H1 (cell line): ENCODE measurements at regions not wholly inside any gene's neighbourhood (a gene's known extent, or its start where the extent isn't known, plus 50 kb on each side); places are given as distances from the start of the nearest gene placed in this dataset.

Source experiments
- CTCF ChIA-PET: fragments of 300-600 bp; sonication (Branson Sonifier 250); formaldehyde crosslinking; loops from one replicate; lab custom pipeline; 2021; ENCODE audit not compliant: partially characterized antibody; lab: Charles Lee
- POLR2A ChIA-PET: fragments of 300-600 bp; sonication (Branson Sonifier 250); formaldehyde crosslinking; loops from one replicate; lab custom pipeline; 2021; ENCODE audit warnings: inconsistent platforms; ENCODE audit not compliant: partially characterized antibody; lab: Charles Lee
- DNase-seq, 2 experiments: peaks; one replicate each; pipeline versions ENCODE4 v3.0.0 to v3.0.0-alpha.2; 2010 to 2022; ENCODE audit warnings: low spot score in 2 of 2, low read depth in 1 of 2, mixed read lengths in 1 of 2
- FAIRE-seq: peaks from 2 replicates; lab custom pipeline; 2011; peaks lifted over from hg19 to GRCh38; lab: Jason Lieb, UNC
- H2AFZ ChIP-seq: 2 replicates; pipeline ENCODE4 v1.8.1; 2012; ENCODE audit warnings: low read length, inconsistent platforms
- H2AK5ac ChIP-seq: 2 replicates; pipeline ENCODE4 v1.6.1; 2013; ENCODE audit warnings: low read depth, low read length
- H2BK120ac ChIP-seq: replicated peaks from 2 replicates; pipeline ENCODE3; 2013; ENCODE audit warnings: low read depth, low read length, inconsistent platforms
- H2BK12ac ChIP-seq: 2 replicates; pipeline ENCODE4 v1.6.1; 2013; ENCODE audit warnings: low read depth, low read length
- H2BK15ac ChIP-seq: 2 replicates; pipeline ENCODE4 v1.6.1; 2013; ENCODE audit warnings: low read length
- H2BK20ac ChIP-seq: 2 replicates; pipeline ENCODE4 v1.6.1; 2013; ENCODE audit warnings: low read length
- H2BK5ac ChIP-seq: 2 replicates; pipeline ENCODE4 v1.6.1; 2013; ENCODE audit warnings: low read depth, low read length
- H3K14ac ChIP-seq: 2 replicates; pipeline ENCODE4 v1.6.1; 2013; ENCODE audit warnings: inconsistent platforms; ENCODE audit not compliant: insufficient read length
- H3K18ac ChIP-seq: 2 replicates; pipeline ENCODE4 v1.6.1; 2013; ENCODE audit warnings: low read length; ENCODE audit errors: extremely low read depth
- H3K23ac ChIP-seq: 2 replicates; pipeline ENCODE4 v1.6.1; 2013; ENCODE audit warnings: inconsistent platforms; ENCODE audit not compliant: insufficient read length
- H3K23me2 ChIP-seq: 2 replicates; pipeline ENCODE4 v1.6.1; 2013; ENCODE audit warnings: low read depth, low read length
- H3K27ac ChIP-seq: 2 replicates; pipeline ENCODE4 v1.6.1; 2011; ENCODE audit warnings: low read depth, low read length, inconsistent platforms
- H3K27me3 ChIP-seq, 4 experiments: replicated peaks in 1 of 4; 1 replicate in 1 of 4; 2 replicates in 3 of 4; pipeline versions ENCODE4 v1.6.1 to v1.8.1; 2011 to 2013; ENCODE audit warnings: low read length in 3 of 4, mild to moderate bottlenecking in 3 of 4, inconsistent platforms in 2 of 4, mixed read lengths in 2 of 4, moderate library complexity in 1 of 4; ENCODE audit not compliant: control insufficient read depth in 3 of 4, insufficient read depth in 3 of 4; ENCODE audit errors: extremely low read depth in 1 of 4
- H3K36me3 ChIP-seq, 4 experiments: 2 replicates each; pipeline versions ENCODE4 v1.6.1 to v1.8.1; 2011 to 2013; ENCODE audit warnings: mild to moderate bottlenecking in 4 of 4, low read length in 3 of 4, moderate library complexity in 2 of 4, control low read depth in 1 of 4, inconsistent platforms in 1 of 4; ENCODE audit not compliant: insufficient read depth in 4 of 4, control insufficient read depth in 2 of 4
- H3K4ac ChIP-seq: replicated peaks from 2 replicates; pipeline ENCODE3; 2013; ENCODE audit warnings: low read length, low read depth, mixed read lengths, inconsistent platforms; ENCODE audit not compliant: insufficient read length
- H3K4me1 ChIP-seq, 4 experiments: replicated peaks in 1 of 4; 1 replicate in 1 of 4; 2 replicates in 3 of 4; pipeline versions ENCODE4 v1.6.1 to v1.8.1; 2011 to 2013; ENCODE audit warnings: low read length in 3 of 4, inconsistent platforms in 2 of 4, mixed read lengths in 1 of 4; ENCODE audit not compliant: insufficient read depth in 4 of 4, control insufficient read depth in 3 of 4
- H3K4me2 ChIP-seq, 2 experiments: 2 replicates each; pipeline versions ENCODE4 v1.6.1 to v1.8.1; 2011 to 2013; ENCODE audit warnings: low read depth in 2 of 2, low read length in 2 of 2, control low read depth in 1 of 2, inconsistent platforms in 1 of 2, mild to moderate bottlenecking in 1 of 2; ENCODE audit not compliant: insufficient read depth in 1 of 2
- H3K4me3 ChIP-seq, 4 experiments: fragments of 200-600, 300-600 bp in 1 of 4; sonication (generic), shearing (Covaris generic), sonication (Bioruptor Twin) in 1 of 4; 2 replicates each; pipeline versions ENCODE4 v1.5.1 to v1.8.1; 2011 to 2016; ENCODE audit warnings: low read length in 4 of 4, low read depth in 3 of 4, control low read depth in 2 of 4, inconsistent platforms in 2 of 4, mild to moderate bottlenecking in 2 of 4, mixed read lengths in 1 of 4, moderate library complexity in 1 of 4; ENCODE audit not compliant: insufficient read depth in 2 of 4; ENCODE audit errors: extremely low read depth in 1 of 4
- H3K56ac ChIP-seq: replicated peaks from 2 replicates; pipeline ENCODE3; 2013; ENCODE audit warnings: low read depth, mild to moderate bottlenecking, mixed read lengths, low read length, inconsistent platforms; ENCODE audit not compliant: insufficient read length
- H3K79me1 ChIP-seq: 2 replicates; pipeline ENCODE4 v1.6.1; 2013; ENCODE audit warnings: low read depth, low read length, control low read depth
- H3K79me2 ChIP-seq, 2 experiments: 2 replicates each; pipeline versions ENCODE4 v1.6.1 to v1.8.1; 2012 to 2013; ENCODE audit warnings: low read length in 2 of 2, mild to moderate bottlenecking in 2 of 2, inconsistent platforms in 1 of 2; ENCODE audit not compliant: insufficient read depth in 2 of 2, control insufficient read depth in 1 of 2
- H3K9ac ChIP-seq, 4 experiments: replicated peaks in 1 of 4; 1 replicate in 1 of 4; 2 replicates in 3 of 4; pipeline versions ENCODE4 v1.6.1 to v1.8.1; 2011 to 2013; ENCODE audit warnings: low read depth in 3 of 4, low read length in 3 of 4, control low read depth in 2 of 4, mild to moderate bottlenecking in 2 of 4, moderate library complexity in 2 of 4, inconsistent platforms in 1 of 4; ENCODE audit errors: extremely low read depth in 1 of 4
- H3K9me3 ChIP-seq, 2 experiments: 2 replicates each; pipeline versions ENCODE4 v1.6.1 to v1.8.1; 2012 to 2013; ENCODE audit warnings: mild to moderate bottlenecking in 2 of 2, moderate library complexity in 2 of 2, control low read depth in 1 of 2, inconsistent platforms in 1 of 2, low read depth in 1 of 2, low read length in 1 of 2, mixed read lengths in 1 of 2; ENCODE audit not compliant: insufficient read depth in 2 of 2
- H4K20me1 ChIP-seq, 2 experiments: replicated peaks in 1 of 2; 2 replicates each; pipeline versions ENCODE3 to v1.8.1; 2011 to 2013; ENCODE audit warnings: inconsistent platforms in 2 of 2, low read length in 2 of 2, mild to moderate bottlenecking in 1 of 2; ENCODE audit not compliant: insufficient read depth in 2 of 2, control insufficient read depth in 1 of 2
- H4K5ac ChIP-seq: 2 replicates; pipeline ENCODE4 v1.6.1; 2013; ENCODE audit warnings: low read length, low read depth, mixed read lengths, inconsistent platforms; ENCODE audit not compliant: insufficient read length
- H4K8ac ChIP-seq: 2 replicates; pipeline ENCODE4 v1.8.0; 2013; ENCODE audit warnings: mild to moderate bottlenecking, moderate library complexity, low read length, inconsistent platforms; ENCODE audit not compliant: insufficient read depth; ENCODE audit errors: extremely low read depth
- H4K91ac ChIP-seq: replicated peaks from 2 replicates; pipeline ENCODE3; 2013; ENCODE audit warnings: low read length, mixed read lengths, inconsistent platforms; ENCODE audit not compliant: insufficient read length
- ATF3 ChIP-seq: IDR thresholded peaks from 2 replicates; pipeline ENCODE4 v1.6.1; 2011; ENCODE audit warnings: low read depth, mild to moderate bottlenecking, low read length; ENCODE audit not compliant: insufficient read depth
- BRCA1 ChIP-seq: IDR thresholded peaks from 2 replicates; pipeline ENCODE4 v1.6.1; 2012; ENCODE audit warnings: low read depth, low read length, improper control_type of control experiment
- CBX8 ChIP-seq: fragments of 300-800, 300-1000 bp; sonication (generic); IDR thresholded peaks from 2 replicates; pipeline ENCODE4 v1.7.1; 2016; ENCODE audit warnings: low read depth, low read length, borderline replicate concordance
- CREB1 ChIP-seq: IDR thresholded peaks from 2 replicates; pipeline ENCODE4 v1.6.1; 2012; ENCODE audit warnings: inconsistent platforms
- E2F6 ChIP-seq: IDR thresholded peaks from 2 replicates; pipeline ENCODE4 v1.6.1; 2012; ENCODE audit warnings: inconsistent platforms
- EP300 ChIP-seq, 2 experiments: IDR thresholded peaks; 1 replicate in 1 of 2; 2 replicates in 1 of 2; pipeline ENCODE4 v1.6.1; 2011 to 2012; ENCODE audit warnings: low read depth in 2 of 2, low read length in 2 of 2, mild to moderate bottlenecking in 2 of 2, borderline replicate concordance in 1 of 2, inconsistent platforms in 1 of 2, moderate library complexity in 1 of 2
- PHF8 ChIP-seq: fragments of 200-600 bp; sonication (generic); conservative IDR thresholded peaks from 2 replicates; pipeline ENCODE4 v1.7.1; 2012; ENCODE audit warnings: low read depth, mild to moderate bottlenecking, inconsistent platforms, low read length, moderate library complexity
- POU5F1 ChIP-seq: IDR thresholded peaks from 2 replicates; pipeline ENCODE4 v1.6.1; 2011; ENCODE audit warnings: low read depth, mild to moderate bottlenecking, low read length, moderate library complexity
- RNF2 ChIP-seq: fragments of 200-900, 300-1000 bp; sonication (generic); IDR thresholded peaks from 2 replicates; pipeline ENCODE4 v1.7.1; 2016; ENCODE audit warnings: borderline replicate concordance, low read depth, mild to moderate bottlenecking, antibody characterized with exemption, low read length; ENCODE audit not compliant: poor library complexity, severe bottlenecking; ENCODE audit errors: missing control alignments
- SIX5 ChIP-seq: IDR thresholded peaks from 2 replicates; pipeline ENCODE4 v1.6.1; 2011; ENCODE audit warnings: mild to moderate bottlenecking, low read depth, low read length
- SP1 ChIP-seq: IDR thresholded peaks from 2 replicates; pipeline ENCODE4 v1.6.1; 2011; ENCODE audit warnings: low read depth, low read length
- SRF ChIP-seq: IDR thresholded peaks from 2 replicates; pipeline ENCODE4 v1.6.1; 2011; ENCODE audit warnings: mild to moderate bottlenecking, low read depth, low read length, moderate library complexity
- TAF1 ChIP-seq: IDR thresholded peaks from 2 replicates; pipeline ENCODE4 v1.6.1; 2011; ENCODE audit warnings: mild to moderate bottlenecking, low read depth, low read length
- TEAD4 ChIP-seq: IDR thresholded peaks from 2 replicates; pipeline ENCODE4 v1.6.1; 2012; ENCODE audit warnings: low read depth, low read length, inconsistent platforms, mixed read lengths
- WGBS, 2 experiments: shearing (Covaris generic) in 1 of 2; methylation state at CpG; one replicate each; pipeline versions ENCODE4 v1.1.6 to v1.1.7; 2013 to 2015; ENCODE audit warnings: low lambda C conversion rate in 2 of 2, mixed read lengths in 2 of 2, inconsistent platforms in 1 of 2, low coverage in 1 of 2, missing lambda C conversion rate in 1 of 2; ENCODE audit not compliant: insufficient replicate concordance in 2 of 2, insufficient coverage in 1 of 2, insufficient read length in 1 of 2; ENCODE audit errors: extremely low coverage in 1 of 2, missing lambda C conversion rate in 1 of 2; 5-methylcytosine and 5-hydroxymethylcytosine counted together

GRCh38 chr1:98402860-98403259 is 258.7 kb upstream of the SNX7 start:
- H3K56ac ChIP-seq = no peak overlapping the region
- H3K18ac ChIP-seq = no peak overlapping the region
- POLR2A ChIA-PET = no interaction called here
- no peaks in the 10 kb centered on the region for H3K36me3 ChIP-seq
- H3K27me3 ChIP-seq = no peaks in the 10 kb centered on the region
- no peaks in the 10 kb centered on the region for H3K4me1 ChIP-seq
- no peaks in the 10 kb centered on the region for H3K79me1 ChIP-seq
- no peak overlapping the region for H3K23ac ChIP-seq
- no peak overlapping the region for H2BK120ac ChIP-seq
- no peaks in the 10 kb centered on the region for H3K79me2 ChIP-seq
- no peaks in the 10 kb centered on the region for H3K23me2 ChIP-seq
- CTCF ChIA-PET = no interaction called here
- no peak overlapping the region for H3K4me3 ChIP-seq
- H3K4ac ChIP-seq = no peak overlapping the region
- H2AFZ ChIP-seq = no peak overlapping the region
- no peak overlapping the region for H4K91ac ChIP-seq
- H2BK12ac ChIP-seq = no peak overlapping the region
- no peak overlapping the region for H3K9ac ChIP-seq
- no peaks in the 10 kb centered on the region for H4K20me1 ChIP-seq
- H3K14ac ChIP-seq = no peak overlapping the region
- FAIRE-seq = no peak
- no peak overlapping the region for H2AK5ac ChIP-seq
- no peak for DNase-seq
- TF ChIP-seq BRCA1 (no peak), SIX5 (no peak), POU5F1 (no peak), SRF (no peak), CBX8 (no peak), E2F6 (no peak), TAF1 (no peak), EP300 (IDR thresholded peaks at IDR 0.05; ENCODE audit: borderline replicate concordance in 1 of 2, low read depth in 2 of 2, low read length in 2 of 2) (no peak), RNF2 (no peak), CREB1 (no peak), SP1 (no peak), TEAD4 (no peak), ATF3 (no peak), PHF8 (no peak)
- no peak overlapping the region for H2BK15ac ChIP-seq
- no peak overlapping the region for H2BK5ac ChIP-seq
- no peak overlapping the region for H3K27ac ChIP-seq
- no peak overlapping the region for H4K5ac ChIP-seq
- 84% methylated on average over 2 of the region's 2 CpGs; no CpG with 5 or more reads in 1 of the 2 experiments for WGBS, 2 experiments
- H3K4me2 ChIP-seq = no peak overlapping the region
- H2BK20ac ChIP-seq = no peak overlapping the region
- no peaks in the 10 kb centered on the region for H3K9me3 ChIP-seq
- H4K8ac ChIP-seq = no peak overlapping the region
